HG02938 (cell line): ENCODE measurements at regions not wholly inside any gene's neighbourhood (a gene's known extent, or its start where the extent isn't known, plus 50 kb on each side); places are given as distances from the start of the nearest gene placed in this dataset.

ENCODE experiments used
- ATAC-seq: cut with Tn5 transposase; IDR thresholded peaks from one replicate; pipeline ENCODE4 v1.9.1; 2021; ENCODE audit warnings: mild to moderate bottlenecking, moderate library complexity; ENCODE audit not compliant: unreplicated experiment

DNA sequence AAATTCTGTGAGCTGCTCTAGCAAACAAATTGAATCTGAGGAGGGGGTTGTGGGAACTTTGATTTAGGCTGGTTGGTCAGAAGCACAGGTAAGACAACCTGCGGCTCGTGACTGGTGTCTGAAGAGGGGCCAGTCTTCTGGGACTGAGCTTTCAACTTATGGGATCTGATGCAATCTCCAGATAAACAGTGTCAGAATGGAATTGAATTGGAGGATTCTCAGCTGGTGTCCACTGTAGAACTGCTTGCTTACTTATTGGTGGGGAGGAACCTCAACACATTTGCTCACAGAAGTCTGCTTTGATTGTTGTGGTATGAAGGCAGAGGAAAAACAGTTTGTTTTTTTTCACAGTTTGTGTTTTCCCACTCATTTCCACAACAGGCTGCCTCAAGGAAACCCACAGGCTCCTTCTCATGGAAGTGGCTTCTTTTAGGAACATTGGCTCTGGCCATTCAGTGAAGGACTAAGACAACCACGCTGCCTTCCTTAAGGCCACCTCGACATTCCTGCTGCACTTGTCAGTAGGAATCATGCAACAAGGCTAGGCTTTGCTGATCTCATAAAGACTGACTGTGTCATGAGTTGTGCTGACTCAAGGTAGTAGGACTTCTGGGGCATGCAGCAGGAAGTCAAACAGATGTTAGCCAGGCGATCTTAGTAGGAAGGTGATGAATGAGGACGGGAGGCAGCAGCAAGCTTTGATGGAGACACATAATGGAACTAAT lies 104.7 kb downstream of the TSN start:
- no peak for ATAC-seq

DNA sequence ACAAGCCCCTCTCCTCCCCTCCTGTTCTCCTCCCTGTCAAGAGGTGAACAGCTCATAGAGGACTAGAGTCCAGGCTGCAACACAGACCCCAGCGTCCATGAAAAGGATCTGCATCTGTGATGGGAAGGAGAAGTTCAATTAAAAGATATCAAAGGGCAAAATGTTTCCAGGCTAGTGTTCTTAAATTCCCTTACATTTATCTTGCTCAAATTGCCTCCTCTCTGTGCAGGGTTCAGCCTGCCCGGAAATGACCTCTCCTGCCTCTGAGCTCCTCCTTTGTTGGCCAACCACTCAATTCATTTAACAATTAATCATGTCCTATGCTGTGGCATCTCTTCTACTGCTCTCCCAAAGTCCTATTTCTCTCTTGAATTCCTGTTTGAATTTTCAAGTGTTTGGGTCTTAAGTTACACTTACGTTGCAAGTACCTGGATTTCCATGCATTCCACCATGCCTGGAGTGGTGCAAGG lies 105.3 kb downstream of the TSN start:
- ATAC-seq, result no peak

DNA sequence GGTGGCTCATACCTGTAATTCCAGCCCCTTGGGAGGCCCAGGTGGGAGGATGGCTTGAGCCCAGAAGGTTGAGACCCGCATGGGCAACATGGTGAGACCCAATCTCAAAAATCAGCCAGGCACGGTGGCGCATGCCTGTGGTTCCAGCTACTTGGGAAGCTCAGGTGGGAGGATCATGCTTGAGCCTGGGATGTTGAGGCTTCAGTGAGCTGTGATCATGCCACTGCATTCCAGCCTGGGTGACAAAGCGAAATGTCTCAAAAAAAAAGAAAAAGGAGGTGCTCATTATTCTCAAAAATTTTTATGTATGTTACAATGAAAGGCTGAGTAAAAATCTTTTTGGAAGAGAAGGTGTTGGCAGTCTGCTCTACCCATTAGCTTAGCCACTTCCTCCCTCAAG lies 106.8 kb downstream of the TSN start:
- ATAC-seq, result no peak

DNA sequence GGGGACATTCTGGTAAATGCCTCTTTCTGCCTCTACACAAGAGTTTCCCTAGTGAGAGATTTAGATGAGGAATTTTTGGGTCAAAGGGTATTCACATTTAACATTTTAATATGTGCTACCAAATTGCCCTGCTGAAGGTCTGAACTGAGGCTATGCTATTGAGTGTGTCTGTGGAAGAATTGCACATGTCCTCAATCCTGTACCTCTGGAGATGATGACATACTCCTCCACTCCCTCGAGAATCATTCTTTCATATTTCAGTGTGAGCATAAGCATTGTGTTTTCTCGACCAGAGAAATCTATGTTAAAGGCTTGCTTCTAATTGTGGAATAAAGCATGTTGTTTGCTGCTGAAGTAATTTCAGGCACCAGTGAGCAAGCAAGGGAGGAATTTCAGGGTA lies 110.5 kb downstream of the TSN start:
- no peak for ATAC-seq

DNA sequence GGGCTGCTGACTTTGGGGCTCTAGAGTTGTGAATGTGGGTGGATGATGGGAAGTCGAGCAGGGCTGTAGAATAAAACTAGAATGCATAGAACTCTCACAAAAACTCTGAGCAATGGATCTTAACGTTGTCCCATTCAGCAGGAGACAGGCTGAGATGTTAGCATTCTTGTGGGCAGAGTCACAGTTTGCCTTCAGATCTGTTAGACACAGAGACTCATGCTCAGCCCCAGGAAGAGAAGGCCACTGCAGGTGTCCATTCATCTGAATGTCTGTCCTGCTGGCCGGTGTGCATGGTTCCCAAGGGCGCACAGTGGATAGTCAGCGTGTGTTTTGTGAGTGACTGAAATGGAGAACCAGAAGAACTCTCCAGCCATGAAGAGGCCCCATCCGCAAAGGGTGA lies 111.3 kb downstream of the TSN start:
- ATAC-seq, result no peak

DNA sequence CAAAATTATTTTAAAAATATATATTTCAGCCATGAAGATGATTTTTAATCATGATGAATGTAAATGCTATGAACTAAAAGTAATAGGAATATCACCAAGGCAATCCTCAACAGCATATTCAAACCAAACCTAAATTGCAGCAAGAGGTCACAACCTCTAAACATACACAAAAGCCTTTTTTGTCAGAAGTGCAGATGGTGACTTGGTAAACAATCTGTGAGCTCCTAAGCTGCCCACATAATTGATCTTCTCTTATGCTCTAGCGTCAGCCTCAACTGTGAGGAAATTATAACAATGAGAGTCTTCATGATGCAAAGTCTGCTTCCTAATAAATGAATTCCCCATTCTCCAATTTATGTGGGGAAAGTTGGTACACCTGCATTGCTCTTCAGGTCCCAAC lies 113.2 kb downstream of the TSN start:
- no peak for ATAC-seq

DNA sequence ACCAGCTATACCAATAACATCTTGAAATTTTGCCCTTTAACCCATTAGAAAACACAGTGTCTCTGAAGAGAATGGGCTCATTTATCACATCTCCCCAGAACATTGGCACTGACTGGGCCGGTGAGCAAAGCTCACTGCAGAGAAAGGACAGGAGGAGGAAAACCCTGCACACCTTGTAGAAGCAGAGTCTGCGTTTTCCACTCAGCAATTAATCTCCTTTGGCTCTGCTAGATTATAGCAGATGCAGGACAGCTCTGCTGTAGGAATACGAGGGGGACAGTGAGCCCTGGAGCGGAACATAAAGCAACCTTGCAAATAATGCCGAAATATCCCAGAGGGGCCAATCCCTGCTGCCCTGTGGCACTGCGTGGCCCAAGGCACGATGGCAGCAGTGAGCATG lies 113.9 kb downstream of the TSN start:
- no peak for ATAC-seq

DNA sequence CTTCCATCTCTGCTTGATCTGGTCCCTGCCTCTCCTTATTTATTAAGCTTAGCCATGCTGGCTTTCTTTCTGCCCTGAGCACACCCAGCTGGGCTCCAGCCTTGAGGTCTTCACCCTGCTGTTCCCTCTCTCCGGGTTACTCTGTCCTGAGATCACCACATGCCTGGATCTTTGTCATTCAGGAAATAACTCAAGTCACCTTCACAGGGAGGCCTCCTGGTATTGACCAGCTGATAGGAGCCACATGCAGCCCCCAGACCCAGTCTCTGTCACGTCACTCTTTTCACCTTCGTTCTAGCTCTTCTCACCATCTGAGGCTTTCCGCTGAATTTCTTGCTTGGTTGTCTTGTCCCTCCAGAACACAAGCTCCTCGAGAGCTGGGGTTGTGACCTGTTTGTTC lies 114.4 kb downstream of the TSN start:
- ATAC-seq, result no peak

DNA sequence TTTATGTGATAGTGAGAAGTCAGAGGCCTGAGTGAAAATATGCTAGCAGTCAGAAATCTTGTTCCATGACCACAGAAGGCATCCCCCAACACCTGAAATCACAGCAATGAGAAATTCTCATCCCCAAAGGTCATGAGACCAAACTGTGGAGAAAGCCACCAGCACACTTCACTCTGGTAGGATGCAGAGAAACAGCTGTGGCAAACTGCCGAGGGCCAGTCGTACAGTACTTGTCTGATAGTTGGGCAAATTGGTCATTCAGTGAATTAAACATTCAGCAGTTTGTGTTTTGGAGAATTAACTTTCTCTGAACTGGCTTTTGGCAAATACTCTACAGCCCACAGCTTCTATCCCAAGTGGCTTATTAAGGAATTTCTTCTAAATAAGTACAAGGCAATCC lies 117.2 kb downstream of the TSN start:
- ATAC-seq, result no peak

DNA sequence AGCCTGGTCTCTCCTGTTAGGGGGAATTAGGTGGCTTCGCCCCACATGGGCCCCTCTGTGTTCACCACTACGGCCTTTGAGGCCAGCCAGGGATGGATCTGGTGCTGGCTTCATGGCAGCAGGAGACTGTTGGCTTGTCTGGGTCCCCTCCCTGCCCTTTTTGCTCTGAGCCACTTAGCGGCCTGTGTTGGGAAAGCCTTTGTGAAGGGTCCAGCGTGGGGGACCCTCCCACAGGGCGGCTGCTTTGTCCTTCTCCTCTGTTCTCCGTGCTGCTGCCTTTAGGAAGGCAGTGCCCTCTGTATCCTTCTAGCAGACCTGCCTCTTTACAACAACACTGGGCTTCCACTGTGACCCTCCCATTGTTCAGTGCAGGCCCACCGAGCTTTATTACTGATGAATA lies 118.4 kb downstream of the TSN start:
- no peak for ATAC-seq

DNA sequence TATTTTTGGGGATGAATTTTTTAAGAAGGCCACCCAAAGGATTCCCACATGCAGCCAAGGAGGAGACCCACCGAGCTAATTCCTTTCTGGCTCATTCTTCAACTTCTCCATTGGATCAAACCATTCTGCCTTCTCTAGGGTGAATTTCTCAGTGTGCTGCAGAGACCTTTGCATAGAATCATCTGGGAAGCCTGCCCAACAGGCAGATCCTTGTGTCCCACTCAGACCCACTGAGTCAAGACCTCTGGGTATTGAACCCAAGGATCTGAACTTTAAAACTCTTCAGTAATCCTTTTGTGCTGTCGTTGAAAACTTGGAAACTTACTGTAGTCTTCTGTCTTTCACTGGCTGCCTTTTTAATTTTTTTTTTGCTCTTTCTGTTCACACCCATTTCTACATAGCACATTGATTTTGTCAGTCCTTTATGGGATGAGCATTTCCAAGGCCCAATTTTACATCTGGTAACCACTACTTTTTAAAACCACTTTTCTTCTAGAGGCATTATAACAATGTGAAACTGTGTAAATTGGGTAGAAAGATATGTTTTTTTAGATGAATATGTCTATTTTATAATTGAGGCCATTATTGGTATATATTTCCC lies 120.2 kb downstream of the TSN start:
- no peak for ATAC-seq

DNA sequence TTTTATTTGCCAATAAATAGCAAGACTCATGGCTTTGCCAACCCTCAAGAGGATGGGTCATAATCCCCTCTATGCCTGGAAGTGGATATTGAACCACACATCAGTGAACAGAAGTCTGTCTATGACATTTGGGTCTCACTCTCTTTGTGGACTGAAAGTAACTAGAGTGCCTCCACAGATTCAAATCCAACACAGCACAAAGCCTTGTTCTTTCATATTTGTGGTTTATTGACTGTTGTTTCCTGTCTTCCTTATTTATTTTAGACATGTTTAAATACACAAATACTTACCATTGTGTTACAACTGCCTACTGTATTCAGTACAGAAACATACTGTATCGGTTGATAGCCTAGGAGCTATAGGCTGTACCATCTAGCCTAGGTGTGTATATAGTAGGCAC lies 121.9 kb downstream of the TSN start:
- no peak for ATAC-seq

DNA sequence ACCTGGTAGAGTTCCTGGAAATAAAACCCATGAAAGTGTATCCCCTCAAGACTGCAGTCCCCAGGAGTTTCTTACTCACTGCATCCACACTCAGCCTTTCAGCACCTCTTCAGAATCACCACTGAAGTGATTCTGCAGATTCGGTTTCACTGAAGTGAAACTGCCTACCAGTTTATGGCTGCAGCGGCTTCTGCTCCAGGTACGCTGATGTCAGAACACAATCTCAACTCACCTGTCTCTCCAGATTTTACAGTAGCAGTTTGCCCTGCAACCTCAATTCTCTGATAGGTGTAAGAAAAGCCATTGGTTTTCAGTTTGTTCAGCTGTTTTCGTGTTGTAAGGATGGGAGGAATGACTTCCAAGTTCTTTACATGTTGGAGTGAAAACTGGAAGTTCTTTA lies 124.8 kb downstream of the TSN start:
- no peak for ATAC-seq

DNA sequence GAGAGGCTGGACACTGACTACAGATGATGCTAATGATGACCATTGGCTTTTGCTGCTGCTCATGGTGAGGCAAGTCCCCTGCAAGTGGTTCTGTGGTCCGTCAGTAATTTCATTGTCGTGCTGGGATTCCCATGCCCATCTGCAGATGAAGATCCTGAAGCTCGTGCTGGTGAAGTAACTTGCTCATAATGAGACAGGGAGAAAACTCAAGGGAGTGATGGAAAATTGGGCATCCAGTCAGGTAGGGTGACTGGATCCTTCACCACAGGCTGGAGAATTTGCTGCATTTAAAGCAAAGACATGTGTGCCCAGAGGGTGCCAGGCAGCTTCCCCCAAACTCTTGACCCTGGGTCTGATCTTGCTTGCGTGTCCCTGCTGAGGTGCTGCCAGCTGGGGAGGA lies 125.6 kb downstream of the TSN start:
- ATAC-seq, result no peak

DNA sequence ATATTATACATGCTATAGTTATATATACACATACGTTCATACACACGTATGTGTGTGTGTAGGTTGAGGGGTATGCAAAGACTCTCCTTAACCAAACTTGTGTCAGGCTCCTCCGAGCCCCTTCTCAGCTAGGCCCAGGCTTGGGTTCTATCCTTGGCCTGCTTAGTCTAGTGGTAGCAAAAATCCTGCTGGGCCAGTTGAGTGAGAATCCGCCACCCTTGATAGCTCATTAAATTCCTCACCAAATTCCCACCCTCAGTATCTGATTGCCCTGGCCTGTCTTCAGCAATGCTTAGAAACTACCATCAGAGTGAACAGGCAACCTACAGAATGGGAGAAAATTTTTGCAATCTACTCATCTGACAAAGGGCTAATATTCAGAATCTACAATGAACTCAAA lies 126.5 kb downstream of the TSN start:
- no peak for ATAC-seq

DNA sequence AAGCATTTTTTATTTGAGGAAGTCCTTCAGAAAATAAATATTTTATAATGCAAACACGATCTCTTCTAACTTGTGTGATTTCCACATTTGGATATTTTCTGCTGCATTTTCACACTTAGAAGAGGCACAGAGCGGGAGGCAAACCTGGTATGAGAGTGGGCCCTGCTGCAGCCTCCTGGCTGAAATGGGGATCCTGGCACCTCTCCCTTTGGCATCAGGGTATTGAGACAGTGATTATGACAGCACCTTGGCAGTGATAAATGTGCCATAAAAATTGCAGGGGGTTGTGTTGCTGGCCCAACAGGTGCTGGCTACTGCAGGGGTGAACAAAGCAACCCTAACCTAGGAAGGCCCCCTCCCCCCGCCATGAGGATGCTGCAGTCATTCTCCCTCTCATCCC lies 128.6 kb downstream of the TSN start:
- ATAC-seq, result no peak

DNA sequence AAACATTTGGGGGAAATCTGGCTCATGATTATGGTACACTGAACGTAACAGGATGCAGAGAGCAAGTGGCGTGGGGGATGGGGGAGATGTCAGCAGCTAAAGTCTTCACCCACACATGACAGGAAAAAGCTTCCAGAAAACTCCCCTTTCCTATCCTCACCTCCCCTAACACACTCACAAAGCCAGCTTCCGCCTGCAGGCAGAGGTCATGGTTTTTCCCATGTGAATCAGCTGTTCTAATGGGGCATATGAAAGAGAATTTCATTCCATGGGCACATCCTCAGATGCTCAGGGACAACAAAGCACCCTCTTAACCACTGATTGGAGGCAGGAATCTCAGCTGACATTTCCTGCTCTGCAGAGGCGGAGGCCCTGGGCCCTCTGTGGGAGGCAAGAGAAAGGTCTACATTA lies 129.1 kb downstream of the TSN start:
- ATAC-seq, result no peak

DNA sequence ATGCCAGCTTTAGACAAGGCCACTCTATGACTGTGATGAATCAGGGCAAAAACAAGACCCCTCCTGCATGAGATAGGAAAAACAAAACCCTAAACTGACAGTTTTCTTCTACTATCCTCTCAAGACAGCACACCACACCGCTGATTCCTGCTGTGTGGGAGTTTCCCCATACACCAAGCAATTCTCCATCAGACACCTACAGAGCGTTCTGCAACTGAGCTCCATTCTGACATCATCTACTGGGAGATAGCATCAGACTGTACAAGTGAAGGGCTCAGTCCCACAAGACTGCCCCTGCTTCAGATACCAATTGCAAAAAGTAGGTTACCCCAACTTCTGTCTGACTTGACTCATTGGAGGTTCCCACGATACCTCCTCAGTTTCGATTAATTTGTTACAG lies 130.6 kb downstream of the TSN start:
- no peak for ATAC-seq

DNA sequence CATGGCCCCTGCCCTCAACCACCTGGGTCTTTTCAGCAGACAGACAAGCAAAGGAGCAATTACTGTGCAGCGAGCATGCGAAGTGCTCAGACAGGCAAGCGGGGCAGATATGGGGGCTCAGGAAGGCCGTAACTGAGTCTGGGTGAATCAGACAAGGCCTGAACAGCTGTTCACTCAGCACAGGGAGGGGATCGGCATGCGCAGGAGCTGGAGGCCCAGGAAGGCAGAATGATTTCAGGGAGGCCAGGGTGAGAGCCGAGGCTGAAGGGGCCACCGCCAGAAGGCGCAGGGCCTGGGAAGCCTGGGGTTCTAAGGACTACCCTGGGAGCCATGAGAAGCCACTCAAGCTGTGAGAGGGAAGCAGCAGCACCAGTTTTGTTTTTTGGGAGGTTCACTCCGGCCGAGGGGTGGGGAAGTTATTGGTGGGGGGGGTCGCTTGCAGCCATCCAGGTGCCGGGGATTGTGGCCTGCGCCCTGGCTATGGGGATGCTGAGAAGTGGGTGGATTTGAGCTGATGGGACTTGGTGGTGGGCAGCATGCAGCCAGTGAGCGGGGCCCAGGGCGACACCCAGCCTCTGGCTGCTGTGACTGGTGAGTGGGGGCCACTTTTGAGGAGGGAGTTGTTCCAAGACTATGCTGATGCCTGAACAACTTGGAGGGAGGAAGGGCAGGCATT lies 132.2 kb downstream of the TSN start:
- ATAC-seq, result no peak

DNA sequence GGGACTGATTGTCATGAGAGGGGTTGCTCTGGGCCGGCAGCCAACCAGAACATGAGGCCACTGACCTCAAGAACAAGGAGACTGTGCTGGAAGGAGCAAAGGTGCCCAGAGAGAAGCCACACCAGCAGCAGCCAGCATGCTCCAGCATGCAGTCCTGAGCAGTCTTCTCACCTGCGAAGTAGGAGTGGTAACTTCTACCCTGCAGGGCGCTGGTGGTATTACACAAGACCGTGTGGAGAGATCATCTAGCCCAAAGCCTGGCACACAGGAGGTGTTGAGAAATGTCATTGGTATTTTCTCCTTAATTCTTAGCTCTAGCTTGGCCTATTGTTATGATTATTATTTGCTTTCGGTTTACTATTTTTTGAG lies 132.7 kb downstream of the TSN start:
- peak; percentile 88 for ATAC-seq

DNA sequence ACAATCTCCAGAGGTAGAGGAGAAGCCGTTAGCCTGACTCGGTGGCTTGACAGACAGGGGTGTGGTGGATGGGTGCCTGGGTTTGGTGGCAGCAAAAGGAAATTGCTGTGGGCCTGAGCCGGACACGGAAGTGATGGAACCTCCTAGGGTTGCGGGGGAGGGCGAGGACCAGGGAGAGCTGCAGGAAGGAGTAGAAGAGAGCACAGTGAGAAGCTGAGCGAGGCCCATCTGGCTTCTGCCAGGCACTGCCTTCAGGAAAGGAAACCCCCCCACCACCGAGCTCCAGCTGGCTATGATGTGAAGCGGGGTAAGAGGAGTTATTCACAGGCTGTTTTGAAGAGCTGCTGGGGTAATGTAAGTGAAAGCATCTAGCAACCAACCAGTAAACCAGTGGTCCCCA lies 134.6 kb downstream of the TSN start:
- no peak for ATAC-seq
